ENCODE measurements at regions not wholly inside any gene's neighbourhood (a gene's known extent, or its start where the extent isn't known, plus 50 kb on each side); places are given as distances from the start of the nearest gene placed in this dataset.

DNA sequence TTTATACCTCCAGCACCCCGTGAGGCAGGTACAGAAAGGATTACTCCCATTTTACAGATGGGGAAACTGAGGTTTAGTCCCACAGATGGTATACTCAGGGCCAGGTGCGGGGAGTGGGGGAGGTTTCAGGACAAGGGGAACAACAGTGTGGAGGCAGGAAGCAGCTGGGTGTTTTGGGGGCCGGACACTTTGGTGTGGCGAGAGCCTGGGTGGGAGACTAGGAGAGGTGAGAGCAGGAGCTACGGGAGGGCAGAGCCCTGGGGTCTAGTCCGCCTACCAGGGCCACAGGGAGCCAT is 61.7 kb downstream of the DIO3 start:
- TF ChIP-seq SIRT6 (IDR thresholded peaks at IDR 0.05; ENCODE audit: low read length) (no peak), FOSL1 (IDR thresholded peaks at IDR 0.05; ENCODE audit: insufficient read depth, low read depth, low read length) (no peak)
